GM12892 (cell line): ENCODE measurements at regions not wholly inside any gene's neighbourhood (a gene's known extent, or its start where the extent isn't known, plus 50 kb on each side); places are given as distances from the start of the nearest gene placed in this dataset.

ENCODE experiments used
- POLR2A ChIP-seq: IDR thresholded peaks from 2 replicates; pipeline ENCODE4 v1.6.1; 2011; ENCODE audit warnings: low read depth, low read length, control low read depth
- POLR2AphosphoS5 ChIP-seq: IDR thresholded peaks from 2 replicates; pipeline ENCODE4 v1.6.1; 2011; ENCODE audit warnings: low read depth, low read length, control low read depth

DNA sequence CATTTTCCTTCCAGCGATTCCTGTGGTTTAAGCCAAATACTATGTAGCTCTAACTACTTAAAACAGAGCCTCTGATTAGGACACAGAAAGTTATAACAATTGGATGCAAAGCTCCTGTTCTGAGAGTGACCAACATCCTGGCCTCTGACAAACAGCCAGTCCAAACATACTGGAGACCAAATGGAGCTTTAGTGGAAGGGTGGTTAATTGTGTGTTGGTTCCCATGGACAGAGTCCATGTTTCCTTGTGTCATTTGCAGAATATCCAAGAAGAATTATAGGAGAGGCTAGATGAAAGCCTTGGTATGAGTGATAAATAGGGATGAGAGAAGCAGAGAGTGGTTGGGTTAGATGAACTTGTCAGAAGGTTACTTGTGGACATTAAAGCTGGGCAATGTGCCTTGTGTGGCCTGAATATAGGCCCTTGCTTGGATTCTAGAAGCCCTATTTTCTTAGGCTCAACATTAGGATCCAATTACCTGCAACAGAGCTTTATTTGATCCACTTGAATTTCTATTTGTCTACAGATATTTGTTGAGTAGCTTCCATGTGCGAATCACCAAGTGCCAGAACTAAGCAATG, 180.5 kb upstream of the GORAB start:
- no peak for TF ChIP-seq POLR2AphosphoS5
- no peak for TF ChIP-seq POLR2A
